ENCODE measurements at regions not wholly inside any gene's neighbourhood (a gene's known extent, or its start where the extent isn't known, plus 50 kb on each side); places are given as distances from the start of the nearest gene placed in this dataset.
"Not testable (repeated sequence)": the region's sequence is repeated elsewhere in the genome, so short reads cannot be mapped to it uniquely, and the experiment has no call there.

DNA sequence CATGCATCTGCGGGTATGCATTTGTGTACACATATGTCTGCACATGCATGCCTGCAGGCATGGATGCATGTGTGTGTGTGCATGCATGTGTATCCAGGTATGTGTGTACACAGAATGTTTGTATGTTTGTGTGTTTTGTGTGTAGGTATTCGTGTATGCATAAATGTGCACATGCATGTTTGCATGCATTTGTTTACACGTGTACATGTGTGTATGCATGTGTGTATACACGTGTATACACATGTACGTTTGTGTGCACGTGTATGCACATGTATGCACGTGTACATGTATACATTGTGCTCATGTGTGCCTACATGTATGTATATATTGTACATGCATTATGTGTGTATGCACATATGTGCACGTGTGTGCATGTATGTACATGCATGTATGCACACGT lies 171.4 kb upstream of the ZNF322 start:
- not testable (repeated sequence) for H3K9me2 ChIP-seq (replicated peaks; ENCODE audit: insufficient read depth, low read length); H3K27me3 ChIP-seq (ENCODE audit: low read length); H3K79me2 ChIP-seq (ENCODE audit: low read length); H3K9me3 ChIP-seq (ENCODE audit: low read length); H3K4me3 ChIP-seq (ENCODE audit: low read length); H3K4me1 ChIP-seq (ENCODE audit: low read length); H4K20me1 ChIP-seq (ENCODE audit: insufficient read depth, low read depth, low read length); H3K4me2 ChIP-seq (ENCODE audit: low read depth, low read length, poor library complexity, severe bottlenecking); H3K36me3 ChIP-seq (ENCODE audit: insufficient read depth, low read length); H3K27ac ChIP-seq (ENCODE audit: low read length); H3K9ac ChIP-seq (ENCODE audit: low read length); H2AFZ ChIP-seq (ENCODE audit: low read length); DNase-seq

DNA sequence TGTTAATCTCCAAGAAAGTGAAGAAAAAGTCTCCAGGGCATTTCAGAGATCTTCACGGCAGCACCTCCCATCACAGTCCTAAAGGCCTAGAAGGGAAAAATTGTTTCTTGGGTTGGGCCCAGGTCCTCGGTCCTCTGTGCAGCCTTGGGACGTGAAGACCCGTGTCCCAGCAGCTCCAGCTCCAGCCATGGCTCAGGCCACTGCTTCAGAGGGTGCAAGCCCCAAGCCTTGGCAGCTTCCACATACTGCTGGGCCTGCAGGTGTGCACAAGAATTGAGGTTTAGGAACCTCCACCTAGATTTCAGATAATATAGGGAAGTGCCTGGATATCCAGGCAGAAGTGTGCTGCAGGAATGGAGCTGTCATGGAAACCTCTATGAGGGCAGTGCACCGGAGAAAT lies 176.2 kb upstream of the ZNF322 start:
- H2AFZ ChIP-seq (ENCODE audit: low read length); H4K20me1 ChIP-seq (ENCODE audit: insufficient read depth, low read depth, low read length); H3K27ac ChIP-seq (ENCODE audit: low read length); H3K4me3 ChIP-seq (ENCODE audit: low read length); H3K36me3 ChIP-seq (ENCODE audit: insufficient read depth, low read length); H3K4me2 ChIP-seq (ENCODE audit: low read depth, low read length, poor library complexity, severe bottlenecking); H3K9me3 ChIP-seq (ENCODE audit: low read length); H3K27me3 ChIP-seq (ENCODE audit: low read length); DNase-seq; H3K79me2 ChIP-seq (ENCODE audit: low read length); H3K9me2 ChIP-seq (replicated peaks; ENCODE audit: insufficient read depth, low read length); H3K4me1 ChIP-seq (ENCODE audit: low read length); H3K9ac ChIP-seq (ENCODE audit: low read length): not testable (repeated sequence)

DNA sequence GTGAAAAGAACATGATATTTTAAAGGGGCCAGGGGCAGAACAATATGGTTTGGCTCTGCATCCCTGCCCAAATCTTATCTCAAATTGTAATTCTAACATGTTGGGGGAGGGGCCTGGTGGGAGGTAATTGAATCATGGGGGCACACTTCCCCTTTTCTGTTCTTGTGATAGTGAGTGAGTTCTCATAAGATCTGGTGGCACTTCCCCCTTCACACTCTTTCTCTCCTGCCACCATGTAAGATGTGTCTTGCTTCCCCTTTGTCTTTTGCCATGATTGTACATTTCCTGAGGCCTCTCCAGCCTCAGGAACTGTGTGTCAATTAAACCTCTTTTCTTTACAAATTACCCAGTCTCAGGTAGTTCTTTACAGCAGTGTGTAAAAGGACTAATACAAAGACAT lies 177.1 kb upstream of the ZNF322 start:
- not testable (repeated sequence) for H3K9me2 ChIP-seq (replicated peaks; ENCODE audit: insufficient read depth, low read length); H3K79me2 ChIP-seq (ENCODE audit: low read length); H3K27ac ChIP-seq (ENCODE audit: low read length); DNase-seq; H3K4me2 ChIP-seq (ENCODE audit: low read depth, low read length, poor library complexity, severe bottlenecking); H3K4me1 ChIP-seq (ENCODE audit: low read length); H4K20me1 ChIP-seq (ENCODE audit: insufficient read depth, low read depth, low read length); H3K36me3 ChIP-seq (ENCODE audit: insufficient read depth, low read length); H3K27me3 ChIP-seq (ENCODE audit: low read length); H3K9ac ChIP-seq (ENCODE audit: low read length); H3K9me3 ChIP-seq (ENCODE audit: low read length); H2AFZ ChIP-seq (ENCODE audit: low read length); H3K4me3 ChIP-seq (ENCODE audit: low read length)

DNA sequence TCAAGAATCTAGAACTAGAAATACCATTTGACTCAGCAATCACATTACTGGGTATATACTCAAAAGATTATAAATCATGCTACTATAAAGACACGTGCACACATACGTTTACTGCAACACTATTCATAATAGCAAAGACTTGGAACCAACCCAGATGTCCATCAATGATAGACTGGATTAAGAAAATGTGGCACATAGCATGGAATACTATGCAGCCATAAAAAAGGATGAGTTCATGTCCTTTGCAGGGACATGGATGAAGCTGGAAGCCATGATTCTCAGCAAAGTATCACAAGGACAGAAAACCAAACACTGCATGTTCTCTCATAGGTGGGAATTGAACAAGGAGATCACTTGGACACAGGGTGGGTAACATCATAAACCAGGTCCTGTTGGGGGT lies 185.3 kb upstream of the ZNF322 start:
- not testable (repeated sequence) for H2AFZ ChIP-seq (ENCODE audit: low read length); H3K79me2 ChIP-seq (ENCODE audit: low read length); H4K20me1 ChIP-seq (ENCODE audit: insufficient read depth, low read depth, low read length); H3K27me3 ChIP-seq (ENCODE audit: low read length); H3K9me2 ChIP-seq (replicated peaks; ENCODE audit: insufficient read depth, low read length); H3K4me3 ChIP-seq (ENCODE audit: low read length); H3K9me3 ChIP-seq (ENCODE audit: low read length); H3K36me3 ChIP-seq (ENCODE audit: insufficient read depth, low read length); H3K9ac ChIP-seq (ENCODE audit: low read length); H3K4me2 ChIP-seq (ENCODE audit: low read depth, low read length, poor library complexity, severe bottlenecking); H3K27ac ChIP-seq (ENCODE audit: low read length); H3K4me1 ChIP-seq (ENCODE audit: low read length); DNase-seq

DNA sequence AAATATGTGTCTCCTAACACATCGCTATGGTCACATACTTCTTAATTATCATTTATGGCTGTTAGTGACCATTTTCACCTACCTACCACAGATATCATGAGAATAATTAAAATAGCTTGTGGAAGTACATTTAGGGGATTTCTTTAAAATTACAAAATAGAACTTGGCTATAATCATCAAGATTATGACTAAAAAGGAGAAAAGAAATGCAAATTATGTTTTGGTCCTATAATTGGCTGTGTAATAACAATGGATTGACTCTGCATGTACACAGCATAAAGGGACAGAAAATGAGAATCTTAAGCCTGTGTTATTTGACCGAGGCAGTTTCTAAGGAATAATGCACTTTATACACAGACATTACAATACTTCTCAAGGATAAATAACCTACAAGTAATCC lies 197.7 kb upstream of the ZNF322 start:
- DNase-seq; H3K27me3 ChIP-seq (ENCODE audit: low read length); H2AFZ ChIP-seq (ENCODE audit: low read length); H3K9me3 ChIP-seq (ENCODE audit: low read length); H3K4me1 ChIP-seq (ENCODE audit: low read length); H3K4me2 ChIP-seq (ENCODE audit: low read depth, low read length, poor library complexity, severe bottlenecking); H3K36me3 ChIP-seq (ENCODE audit: insufficient read depth, low read length); H3K4me3 ChIP-seq (ENCODE audit: low read length); H3K9me2 ChIP-seq (replicated peaks; ENCODE audit: insufficient read depth, low read length); H3K79me2 ChIP-seq (ENCODE audit: low read length); H3K27ac ChIP-seq (ENCODE audit: low read length); H4K20me1 ChIP-seq (ENCODE audit: insufficient read depth, low read depth, low read length); H3K9ac ChIP-seq (ENCODE audit: low read length): not testable (repeated sequence)

DNA sequence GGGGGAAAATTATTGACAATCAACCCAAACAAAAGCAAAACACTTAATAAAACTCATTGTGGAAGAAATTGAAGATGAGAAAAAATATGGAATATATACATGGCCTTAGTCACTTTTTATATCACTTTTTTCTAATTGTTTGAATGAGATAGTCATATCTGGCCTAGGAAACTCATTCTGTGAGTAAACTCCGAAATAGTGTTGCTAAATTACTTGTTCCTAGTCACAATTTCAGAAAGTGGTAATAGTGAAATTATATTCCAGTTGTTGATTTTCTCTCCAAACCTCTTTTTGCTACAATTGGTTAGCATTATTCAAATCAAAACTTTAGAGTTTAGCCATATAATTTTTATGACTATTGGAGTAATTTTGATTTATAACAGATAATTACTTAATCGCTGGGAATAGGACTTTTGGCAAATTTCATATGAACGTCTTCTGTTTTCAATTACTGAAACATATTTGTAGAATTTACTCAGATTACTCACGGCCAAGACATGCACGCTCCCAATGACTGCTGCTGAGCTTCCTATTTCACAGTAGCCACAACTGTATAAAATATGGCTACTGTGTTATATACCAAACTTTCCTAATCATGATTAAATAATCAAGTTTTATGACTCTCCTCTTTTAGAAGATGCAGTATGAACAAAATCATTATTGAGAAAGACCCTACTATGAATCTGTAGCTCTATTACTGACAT lies 199.7 kb upstream of the ZNF322 start:
- not testable (repeated sequence) for H4K20me1 ChIP-seq (ENCODE audit: insufficient read depth, low read depth, low read length); H3K79me2 ChIP-seq (ENCODE audit: low read length); H3K9ac ChIP-seq (ENCODE audit: low read length); H3K4me3 ChIP-seq (ENCODE audit: low read length); H3K4me1 ChIP-seq (ENCODE audit: low read length); DNase-seq; H2AFZ ChIP-seq (ENCODE audit: low read length); H3K9me3 ChIP-seq (ENCODE audit: low read length); H3K9me2 ChIP-seq (replicated peaks; ENCODE audit: insufficient read depth, low read length); H3K4me2 ChIP-seq (ENCODE audit: low read depth, low read length, poor library complexity, severe bottlenecking); H3K27ac ChIP-seq (ENCODE audit: low read length); H3K27me3 ChIP-seq (ENCODE audit: low read length); H3K36me3 ChIP-seq (ENCODE audit: insufficient read depth, low read length)

DNA sequence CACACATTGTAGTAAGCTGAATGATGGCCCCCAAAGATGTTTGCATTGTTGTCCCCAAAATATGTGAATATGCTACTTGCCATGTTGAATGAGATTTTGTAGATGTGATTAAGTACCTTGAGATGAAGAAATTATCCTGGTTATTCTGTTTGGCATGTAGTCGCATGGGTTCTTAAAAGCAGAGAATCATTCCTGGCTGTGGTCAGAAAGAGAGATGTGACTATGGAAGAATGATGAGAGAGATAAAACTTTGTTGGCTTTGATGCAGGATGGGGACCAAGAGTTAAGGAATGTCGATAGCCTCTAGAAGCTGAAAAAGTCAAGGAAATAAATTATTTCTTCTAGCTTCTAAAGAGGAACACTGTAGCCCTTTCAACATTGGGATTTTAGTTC lies 200.2 kb upstream of the ZNF322 start:
- not testable (repeated sequence) for DNase-seq; H3K36me3 ChIP-seq (ENCODE audit: insufficient read depth, low read length); H3K27ac ChIP-seq (ENCODE audit: low read length); H3K9ac ChIP-seq (ENCODE audit: low read length); H4K20me1 ChIP-seq (ENCODE audit: insufficient read depth, low read depth, low read length); H3K9me3 ChIP-seq (ENCODE audit: low read length); H3K27me3 ChIP-seq (ENCODE audit: low read length); H3K4me1 ChIP-seq (ENCODE audit: low read length); H2AFZ ChIP-seq (ENCODE audit: low read length); H3K79me2 ChIP-seq (ENCODE audit: low read length); H3K4me2 ChIP-seq (ENCODE audit: low read depth, low read length, poor library complexity, severe bottlenecking); H3K9me2 ChIP-seq (replicated peaks; ENCODE audit: insufficient read depth, low read length); H3K4me3 ChIP-seq (ENCODE audit: low read length)

DNA sequence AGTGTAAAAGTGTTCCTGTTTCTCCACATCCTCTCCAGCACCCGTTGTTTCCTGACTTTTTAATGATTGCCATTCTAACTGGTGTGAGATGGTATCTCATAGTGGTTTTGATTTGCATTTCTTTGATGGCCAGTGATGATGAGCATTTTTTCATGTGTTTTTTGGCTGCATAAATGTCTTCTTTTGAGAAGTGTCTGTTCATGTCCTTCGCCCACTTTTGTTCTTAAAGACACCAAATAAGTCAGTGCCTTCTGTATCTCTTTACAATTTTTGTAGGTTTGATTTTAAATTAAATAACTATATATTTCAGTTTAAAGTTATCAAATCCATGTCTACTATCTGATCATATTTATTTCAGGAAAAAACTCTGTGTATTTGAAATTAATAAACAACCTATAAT lies 202.4 kb upstream of the ZNF322 start:
- not testable (repeated sequence) for H3K79me2 ChIP-seq (ENCODE audit: low read length); H3K27me3 ChIP-seq (ENCODE audit: low read length); H3K9me2 ChIP-seq (replicated peaks; ENCODE audit: insufficient read depth, low read length); H3K4me2 ChIP-seq (ENCODE audit: low read depth, low read length, poor library complexity, severe bottlenecking); H3K4me3 ChIP-seq (ENCODE audit: low read length); H4K20me1 ChIP-seq (ENCODE audit: insufficient read depth, low read depth, low read length); DNase-seq; H3K4me1 ChIP-seq (ENCODE audit: low read length); H3K27ac ChIP-seq (ENCODE audit: low read length); H3K9ac ChIP-seq (ENCODE audit: low read length); H3K36me3 ChIP-seq (ENCODE audit: insufficient read depth, low read length); H3K9me3 ChIP-seq (ENCODE audit: low read length); H2AFZ ChIP-seq (ENCODE audit: low read length)

DNA sequence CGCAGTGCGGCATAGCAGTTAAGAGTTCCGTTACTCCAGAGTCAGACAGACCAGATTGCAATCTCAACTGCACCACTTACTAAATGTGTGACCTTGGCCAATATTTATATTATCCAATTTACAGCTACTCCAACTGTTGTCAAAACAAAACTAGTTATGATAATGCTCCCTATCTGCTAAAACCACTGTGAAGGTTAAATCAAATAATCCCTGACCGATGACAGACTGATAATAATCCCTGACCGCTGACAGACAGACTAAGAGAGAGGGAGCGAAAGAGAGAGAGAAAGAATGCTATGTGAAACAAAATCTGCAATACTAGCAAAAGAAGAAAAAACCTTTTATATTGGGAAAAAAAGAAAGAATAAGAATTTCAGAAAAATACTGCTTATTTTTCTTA lies 204.1 kb upstream of the ZNF322 start:
- H3K4me3 ChIP-seq (ENCODE audit: low read length); H3K9ac ChIP-seq (ENCODE audit: low read length); H3K27me3 ChIP-seq (ENCODE audit: low read length): not testable (repeated sequence)

More for the DNA sequence above, 204.1 kb upstream of the ZNF322 start:
- not testable (repeated sequence) for H3K79me2 ChIP-seq (ENCODE audit: low read length); H2AFZ ChIP-seq (ENCODE audit: low read length); H3K36me3 ChIP-seq (ENCODE audit: insufficient read depth, low read length); H3K4me2 ChIP-seq (ENCODE audit: low read depth, low read length, poor library complexity, severe bottlenecking); H3K9me2 ChIP-seq (replicated peaks; ENCODE audit: insufficient read depth, low read length); H3K4me1 ChIP-seq (ENCODE audit: low read length); H3K9me3 ChIP-seq (ENCODE audit: low read length); H4K20me1 ChIP-seq (ENCODE audit: insufficient read depth, low read depth, low read length); H3K27ac ChIP-seq (ENCODE audit: low read length); DNase-seq
